Heart right ventricle (tissue), 16 donors: ENCODE measurements at regions not wholly inside any gene's neighbourhood (a gene's known extent, or its start where the extent isn't known, plus 50 kb on each side); places are given as distances from the start of the nearest gene placed in this dataset.
"Not testable (repeated sequence)": the region's sequence is repeated elsewhere in the genome, so short reads cannot be mapped to it uniquely, and the experiment has no call there.

Experiments used
- ATAC-seq, 8 donors: fragments of 200-7000 bp; cut with Tn5 transposase; one replicate each; pipeline ENCODE4 v1.9.1; 2020; ENCODE audit warnings: mild to moderate bottlenecking in 8 of 8, moderate library complexity in 8 of 8, moderate number of reproducible peaks in 1 of 8
- DNase-seq, 2 donors: peaks; one replicate each; pipeline ENCODE4 v3.0.0-alpha.2; 2020
- H3K27ac ChIP-seq, 10 donors: fragments of 200-600 bp; sonication (generic) in 2 of 10; one replicate each; pipeline versions ENCODE4 v1.5.0 to v1.8.0; 2020 to 2022; ENCODE audit warnings: mild to moderate bottlenecking in 3 of 10
- H3K27me3 ChIP-seq, 7 donors: fragments of 200-600 bp; one replicate each; pipeline ENCODE4 v1.8.0; 2021 to 2022; ENCODE audit warnings: mild to moderate bottlenecking in 2 of 7
- H3K36me3 ChIP-seq, 9 donors: fragments of 200-600 bp; sonication (generic) in 1 of 9; one replicate each; pipeline versions ENCODE4 v1.5.0 to v1.8.0; 2020 to 2022; ENCODE audit warnings: mild to moderate bottlenecking in 2 of 9
- H3K4me1 ChIP-seq, 9 donors: fragments of 200-600 bp; sonication (generic) in 1 of 9; one replicate each; pipeline versions ENCODE4 v1.5.0 to v1.8.0; 2020 to 2022; ENCODE audit warnings: mild to moderate bottlenecking in 4 of 9
- H3K4me3 ChIP-seq, 10 donors: fragments of 200-600 bp; sonication (generic) in 2 of 10; one replicate each; pipeline versions ENCODE4 v1.5.0 to v1.8.0; 2020 to 2022; ENCODE audit warnings: mild to moderate bottlenecking in 7 of 10, moderate library complexity in 2 of 10
- H3K9me3 ChIP-seq, 11 donors: fragments of 200-600 bp in 10 of 11; sonication (generic) in 2 of 11; one replicate each; pipeline versions ENCODE4 v1.5.0 to v1.8.0; 2013 to 2022; ENCODE audit warnings: mild to moderate bottlenecking in 2 of 11, control low read depth in 1 of 11, moderate library complexity in 1 of 11
- WGBS, 2 donors: extraction: QIAGEN DNeasy Blood & Tissue Kit; methylation state at CpG; one replicate each; pipeline ENCODE4 v1.1.7; 2013; ENCODE audit warnings: inconsistent platforms in 1 of 2; 5-methylcytosine and 5-hydroxymethylcytosine counted together
- intact Hi-C, 10 donors: fragments of 100-400 bp; cut with DNase I; formaldehyde crosslinking; loops; one replicate each; pipeline versions ENCODE4 v1.11.1 to v1.14.2; 2022
- TF ChIP-seq, protein P1 (sequence below), 9 donors: fragments of 200-600 bp; sonication (generic) in 2 of 9; IDR thresholded peaks; one replicate each; pipeline versions ENCODE4 v1.5.0 to v1.8.0; 2021 to 2022; ENCODE audit warnings: antibody characterized with exemption in 9 of 9, mild to moderate bottlenecking in 5 of 9, moderate library complexity in 1 of 9
- donor health status: Arrhythmogenic right ventricular cardiomyopathy.
- donor health status: ischemic (EF 13 %, LVEDD 7.1; RV severe dilation, severe dysfunction).
- donor health status: healthy with polysubstance abuse.
- donor health status: DM: no; HTN: yes; CAD: no.
- donor health status: DM: no; HTN: no; CAD: no.
- donor health status: ischemic (EF 25% LVEDD 6.9; RV normal size, moderate dysfunction).
- donor health status: ischemic (EF 25% LVEDD 5.7; RV mildly dilated, moderate dysfunction).
- donor health status: healthy.
- donor health status: DM: yes; HTN: yes; CAD: no.
- donor health status: Ischemic cardiomyopathy.
- donor health status: ischemic (EF 35%, LVEDD 5.7; RV mildly dilated, moderate dysfunction).
- donor health status: nonischemic (EF 11% LVEDD 7.7; RV severe dilation, severe dysfunction).
- donor health status: DM: yes; HTN: yes; CAD: no.
- donor health status: PGD.
- donor health status: ischemic (EF 29% LVEDD 5.4; RV normal size, mild dysfunction).
- donor health status: nonischemic (EF 23%, LVEDD 6.1; RV moderate dilation, normal function).

DNA sequence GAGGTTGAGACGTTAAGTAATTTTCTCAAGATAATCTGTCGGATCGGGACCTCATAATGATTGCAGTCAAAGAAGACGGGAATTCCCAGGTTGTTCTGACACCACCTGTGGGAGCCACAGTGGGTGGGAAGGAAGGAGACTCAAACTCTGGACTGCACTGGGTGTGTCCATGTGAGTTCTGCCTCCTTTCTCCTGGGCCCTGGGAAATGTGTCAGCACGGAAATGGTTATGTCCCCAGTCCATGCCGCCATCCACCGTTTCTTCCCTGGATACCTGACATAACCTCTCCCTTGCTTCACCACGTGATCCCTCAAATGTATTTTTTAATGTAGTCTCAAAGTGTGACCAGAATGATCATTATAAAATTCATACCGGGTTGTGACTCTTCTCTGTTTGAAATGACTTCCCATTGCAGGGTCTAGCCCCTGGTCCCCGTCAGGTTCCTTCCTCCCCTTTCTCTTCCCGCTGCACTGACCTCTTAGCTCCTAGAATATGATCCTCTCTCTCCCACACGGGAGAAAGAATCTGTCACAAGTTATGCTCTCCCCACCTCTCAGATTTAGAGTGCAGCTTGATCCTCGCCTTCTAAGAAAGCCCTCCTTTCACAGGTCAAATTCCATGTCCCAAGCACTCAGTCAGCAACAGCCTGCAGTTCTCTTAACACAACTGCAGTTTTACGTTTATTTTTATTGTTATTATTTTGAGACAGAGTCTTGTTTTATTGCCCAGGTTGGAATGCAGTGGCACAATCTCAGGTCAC is 820.0 kb upstream of the EEF2KMT start:
- Histone ChIP-seq H3K36me3 (no peaks in the 10 kb centered on the region), H3K9me3 (peaks cover 0 to 8% (median 0%) of the 10 kb centered on the region in 11 donors), H3K27ac (no peak overlapping the region), H3K27me3 (peaks cover 0 to 6% (median 3%) of the 10 kb centered on the region in 7 donors), H3K4me3 (no peak overlapping the region), H3K4me1 (no peaks in the 10 kb centered on the region)
- intact Hi-C loops, result loop anchor here in 1 of 10 donors (10.0 kb wide), 1 partner anchor 57 kb away; no protein-coding TSS in a partner anchor
- WGBS, 2 donors, result 54 to 61% methylated on average over 14 of the region's 14 CpGs
- TF ChIP-seq, protein P1, sequence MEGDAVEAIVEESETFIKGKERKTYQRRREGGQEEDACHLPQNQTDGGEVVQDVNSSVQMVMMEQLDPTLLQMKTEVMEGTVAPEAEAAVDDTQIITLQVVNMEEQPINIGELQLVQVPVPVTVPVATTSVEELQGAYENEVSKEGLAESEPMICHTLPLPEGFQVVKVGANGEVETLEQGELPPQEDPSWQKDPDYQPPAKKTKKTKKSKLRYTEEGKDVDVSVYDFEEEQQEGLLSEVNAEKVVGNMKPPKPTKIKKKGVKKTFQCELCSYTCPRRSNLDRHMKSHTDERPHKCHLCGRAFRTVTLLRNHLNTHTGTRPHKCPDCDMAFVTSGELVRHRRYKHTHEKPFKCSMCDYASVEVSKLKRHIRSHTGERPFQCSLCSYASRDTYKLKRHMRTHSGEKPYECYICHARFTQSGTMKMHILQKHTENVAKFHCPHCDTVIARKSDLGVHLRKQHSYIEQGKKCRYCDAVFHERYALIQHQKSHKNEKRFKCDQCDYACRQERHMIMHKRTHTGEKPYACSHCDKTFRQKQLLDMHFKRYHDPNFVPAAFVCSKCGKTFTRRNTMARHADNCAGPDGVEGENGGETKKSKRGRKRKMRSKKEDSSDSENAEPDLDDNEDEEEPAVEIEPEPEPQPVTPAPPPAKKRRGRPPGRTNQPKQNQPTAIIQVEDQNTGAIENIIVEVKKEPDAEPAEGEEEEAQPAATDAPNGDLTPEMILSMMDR (IDR thresholded peaks at IDR 0.05), result no peak
- DNase-seq, result no peak
- ATAC-seq, result no peak

GRCh38 chr16:5916711-5917191 is 819.2 kb upstream of the EEF2KMT start:
- no peak overlapping the region for H3K27ac ChIP-seq
- no peak overlapping the region for H3K4me3 ChIP-seq
- H3K4me1 ChIP-seq, result no peaks in the 10 kb centered on the region
- no peak for ATAC-seq
- intact Hi-C loops, result loop anchor here in 1 of 10 donors (10.0 kb wide), 1 partner anchor 58 kb away; no protein-coding TSS in a partner anchor
- DNase-seq, result no peak
- H3K27me3 ChIP-seq, result peaks cover 0 to 6% (median 3%) of the 10 kb centered on the region in 7 donors
- TF ChIP-seq, protein P1 (IDR thresholded peaks at IDR 0.05), result no peak
- no peaks in the 10 kb centered on the region for H3K36me3 ChIP-seq
- peaks cover 0 to 8% (median 0%) of the 10 kb centered on the region in 11 donors for H3K9me3 ChIP-seq
- 3 to 10% methylated on average over 11 of the region's 11 CpGs for WGBS, 2 donors

DNA sequence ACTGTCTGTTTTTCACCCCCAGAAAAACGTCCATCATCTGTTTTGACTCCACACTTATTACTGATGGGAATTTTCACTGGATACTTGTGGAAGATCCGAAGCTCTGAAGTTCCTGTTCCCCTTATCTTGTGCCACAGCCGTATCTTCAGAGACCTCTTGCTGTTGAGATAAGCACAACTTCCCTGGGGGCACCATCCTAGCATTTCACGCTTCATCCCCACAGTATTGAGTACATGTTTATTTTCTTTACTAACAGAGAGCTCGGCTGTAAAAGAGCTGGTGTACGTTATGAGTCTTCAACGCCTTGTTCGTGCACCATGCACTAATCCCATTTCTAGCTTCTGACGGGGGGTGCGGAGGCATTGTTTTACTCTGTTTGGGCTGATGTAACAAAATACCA is 813.6 kb upstream of the EEF2KMT start:
- ATAC-seq (no peak), DNase-seq (no peak)
- TF ChIP-seq, protein P1 (IDR thresholded peaks at IDR 0.05), result no peak
- H3K27ac ChIP-seq, result no peak overlapping the region
- 4 to 6% methylated on average over 10 of the region's 10 CpGs for WGBS, 2 donors
- H3K36me3 ChIP-seq, result no peaks in the 10 kb centered on the region
- intact Hi-C loops, result loop anchor here in 1 of 10 donors (10.0 kb wide), 1 partner anchor 64 kb away; no protein-coding TSS in a partner anchor
- H3K4me3 ChIP-seq, result no peak overlapping the region
- peaks cover 0 to 8% (median 0%) of the 10 kb centered on the region in 7 donors for H3K27me3 ChIP-seq
- H3K4me1 ChIP-seq, result no peaks in the 10 kb centered on the region
- H3K9me3 ChIP-seq, result peaks cover 0 to 8% (median 0%) of the 10 kb centered on the region in 11 donors

GRCh38 chr16:5909556-5909955 is 812.0 kb upstream of the EEF2KMT start:
- 84 to 86% methylated on average over 8 of the region's 8 CpGs for WGBS, 2 donors
- intact Hi-C loops, result not testable (repeated sequence)

GRCh38 chr16:5907544-5907943 is 809.9 kb upstream of the EEF2KMT start:
- peaks cover 0 to 8% (median 0%) of the 10 kb centered on the region in 7 donors for H3K27me3 ChIP-seq
- 89 to 90% methylated on average over 5 of the region's 5 CpGs for WGBS, 2 donors
- intact Hi-C loops, result no loop called here
- H3K4me1 ChIP-seq, result no peaks in the 10 kb centered on the region
- peaks cover 0 to 8% (median 0%) of the 10 kb centered on the region in 11 donors for H3K9me3 ChIP-seq
- no peak overlapping the region for H3K4me3 ChIP-seq
- H3K36me3 ChIP-seq, result no peaks in the 10 kb centered on the region
- ATAC-seq (no peak), DNase-seq (no peak)
- no peak overlapping the region for H3K27ac ChIP-seq
- TF ChIP-seq, protein P1 (IDR thresholded peaks at IDR 0.05), result no peak

More at GRCh38 chr16:5909556-5909955, 812.0 kb upstream of the EEF2KMT start:
- not testable (repeated sequence) for H3K4me3 ChIP-seq, H3K27ac ChIP-seq, ATAC-seq, H3K9me3 ChIP-seq, H3K36me3 ChIP-seq, DNase-seq, H3K27me3 ChIP-seq, H3K4me1 ChIP-seq
